ENCODE measurements at regions not wholly inside any gene's neighbourhood (a gene's known extent, or its start where the extent isn't known, plus 50 kb on each side); places are given as distances from the start of the nearest gene placed in this dataset.

GRCh38 chr5:8417316-8418048, 548.5 kb downstream of the MTRR start:
- no peak for DNase-seq (ENCODE audit: low spot score)
- H3K36me3 ChIP-seq: no peaks in the 10 kb centered on the region
- no peaks in the 10 kb centered on the region for H3F3A ChIP-seq (ENCODE audit: low read depth)
- Mint-ChIP-seq H3K27me3 (ENCODE audit: insufficient read depth, low read depth) (no peaks in the 10 kb centered on the region), H3K27ac (no peak overlapping the region), H3K4me1 (no peaks in the 10 kb centered on the region), H3K9me3 (no peaks in the 10 kb centered on the region), H3K36me3 (no peaks in the 10 kb centered on the region), H3K4me3 (no peak overlapping the region)
- no peak overlapping the region for H3K4me3 ChIP-seq
- no peaks in the 10 kb centered on the region for H4K20me1 ChIP-seq (ENCODE audit: low read depth)
- TF ChIP-seq EZH2 (IDR thresholded peaks at IDR 0.05) (no peak), CTCF (IDR thresholded peaks at IDR 0.05) (no peak), EZH2phosphoT487 (IDR thresholded peaks at IDR 0.05) (no peak)
- H3K27me3 ChIP-seq: no peaks in the 10 kb centered on the region
- no peak overlapping the region for H2AFZ ChIP-seq (replicated peaks)
- H3K4me2 ChIP-seq: no peak overlapping the region
- H3K27ac ChIP-seq: no peak overlapping the region
- no peak overlapping the region for H3K9ac ChIP-seq
- H3K9me3 ChIP-seq (ENCODE audit: low read depth): peaks cover 3% of the 10 kb centered on the region
- H3K4me1 ChIP-seq: no peaks in the 10 kb centered on the region
- H3K79me2 ChIP-seq (ENCODE audit: low read depth): no peaks in the 10 kb centered on the region

GRCh38 chr5:8418049-8418426, 549.1 kb downstream of the MTRR start:
- Histone ChIP-seq H3K9ac (no peak overlapping the region), H4K20me1 (ENCODE audit: low read depth) (no peaks in the 10 kb centered on the region), H3K4me2 (no peak overlapping the region), H3K9me3 (ENCODE audit: low read depth) (peaks cover 4% of the 10 kb centered on the region), H3K36me3 (no peaks in the 10 kb centered on the region), H3K27me3 (no peaks in the 10 kb centered on the region), H2AFZ (replicated peaks) (no peak overlapping the region), H3F3A (ENCODE audit: low read depth) (no peaks in the 10 kb centered on the region), H3K4me1 (no peaks in the 10 kb centered on the region), H3K79me2 (ENCODE audit: low read depth) (no peaks in the 10 kb centered on the region), H3K27ac (no peak overlapping the region), H3K4me3 (no peak overlapping the region)
- no peaks in the 10 kb centered on the region for H3K4me1 Mint-ChIP-seq
- H3K36me3 Mint-ChIP-seq: no peaks in the 10 kb centered on the region
- no peak for DNase-seq (ENCODE audit: low spot score)
- no peaks in the 10 kb centered on the region for H3K9me3 Mint-ChIP-seq
- H3K27me3 Mint-ChIP-seq (ENCODE audit: insufficient read depth, low read depth): no peaks in the 10 kb centered on the region
- TF ChIP-seq EZH2phosphoT487 (IDR thresholded peaks at IDR 0.05): no peak
- no peak for TF ChIP-seq EZH2 (IDR thresholded peaks at IDR 0.05)
- no peak for TF ChIP-seq CTCF (IDR thresholded peaks at IDR 0.05)
- H3K4me3 Mint-ChIP-seq: no peak overlapping the region
- no peak overlapping the region for H3K27ac Mint-ChIP-seq

DNA sequence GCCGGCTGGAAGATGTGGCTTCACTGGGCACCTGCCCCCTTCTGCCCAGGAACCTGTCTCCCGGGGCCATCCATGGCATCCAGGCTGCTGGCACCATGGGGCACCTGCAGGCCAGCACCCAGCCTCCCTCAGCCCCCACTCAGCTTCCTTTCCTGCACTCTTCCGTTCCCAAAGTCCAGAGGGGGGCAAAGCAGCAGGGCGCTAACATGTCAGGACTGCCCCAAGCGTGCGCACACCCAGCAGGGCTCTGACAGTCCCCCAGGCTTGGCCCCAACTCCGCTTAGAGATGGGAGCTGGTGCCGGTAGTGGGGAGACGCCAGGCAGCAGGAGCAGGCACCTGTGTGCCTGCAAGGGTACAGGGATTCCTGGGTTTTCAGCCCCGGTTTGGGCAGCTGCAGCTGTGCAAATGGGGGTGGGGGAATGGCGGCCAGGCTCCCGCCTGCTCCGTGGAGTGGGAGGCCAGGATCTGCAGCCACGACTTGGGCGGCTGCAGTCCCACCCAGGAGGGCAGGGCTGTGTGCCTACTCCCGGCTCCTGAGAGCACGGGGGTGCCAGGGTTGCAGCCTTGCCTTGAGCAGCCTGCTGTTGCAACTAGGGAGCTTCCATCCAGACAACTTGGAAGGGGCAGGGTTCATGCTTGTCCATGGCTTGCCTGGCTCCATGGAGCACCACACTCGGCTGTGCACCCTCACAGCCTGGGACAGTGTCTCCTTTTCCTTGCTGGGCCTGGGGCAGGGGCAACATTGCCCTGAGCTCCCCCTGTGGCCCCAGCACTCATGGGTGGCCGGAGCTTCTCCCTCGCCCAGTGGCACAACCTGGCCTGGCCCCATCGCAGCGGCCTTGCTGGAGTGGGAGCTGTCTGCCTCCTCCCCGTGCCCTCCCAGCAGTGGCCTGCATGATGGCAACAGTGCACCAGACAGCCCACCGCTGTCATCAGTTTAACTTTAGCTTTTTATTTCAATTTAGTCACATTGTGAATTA, 561.1 kb downstream of the MTRR start:
- Histone ChIP-seq H3K9me3 (ENCODE audit: low read depth) (peaks cover 4% of the 10 kb centered on the region), H3K27ac (no peak overlapping the region), H3K36me3 (no peaks in the 10 kb centered on the region), H3K4me1 (peaks cover 5% of the 10 kb centered on the region), H3K27me3 (no peaks in the 10 kb centered on the region), H3K4me3 (no peak overlapping the region), H2AFZ (replicated peaks) (no peak overlapping the region), H3K79me2 (ENCODE audit: low read depth) (no peaks in the 10 kb centered on the region), H3K4me2 (no peak overlapping the region), H3K9ac (no peak overlapping the region), H4K20me1 (ENCODE audit: low read depth) (no peaks in the 10 kb centered on the region), H3F3A (ENCODE audit: low read depth) (no peaks in the 10 kb centered on the region)
- DNase-seq (ENCODE audit: low spot score): no peak
- TF ChIP-seq CTCF (IDR thresholded peaks at IDR 0.05) (no peak), EZH2 (IDR thresholded peaks at IDR 0.05) (no peak), EZH2phosphoT487 (IDR thresholded peaks at IDR 0.05) (no peak)
- Mint-ChIP-seq H3K27ac (no peak overlapping the region), H3K4me3 (no peak overlapping the region), H3K4me1 (peaks cover 6% of the 10 kb centered on the region), H3K9me3 (peaks cover 4% of the 10 kb centered on the region), H3K27me3 (ENCODE audit: insufficient read depth, low read depth) (no peaks in the 10 kb centered on the region), H3K36me3 (no peaks in the 10 kb centered on the region)
